ENCODE measurements at regions not wholly inside any gene's neighbourhood (a gene's known extent, or its start where the extent isn't known, plus 50 kb on each side); places are given as distances from the start of the nearest gene placed in this dataset.

DNA sequence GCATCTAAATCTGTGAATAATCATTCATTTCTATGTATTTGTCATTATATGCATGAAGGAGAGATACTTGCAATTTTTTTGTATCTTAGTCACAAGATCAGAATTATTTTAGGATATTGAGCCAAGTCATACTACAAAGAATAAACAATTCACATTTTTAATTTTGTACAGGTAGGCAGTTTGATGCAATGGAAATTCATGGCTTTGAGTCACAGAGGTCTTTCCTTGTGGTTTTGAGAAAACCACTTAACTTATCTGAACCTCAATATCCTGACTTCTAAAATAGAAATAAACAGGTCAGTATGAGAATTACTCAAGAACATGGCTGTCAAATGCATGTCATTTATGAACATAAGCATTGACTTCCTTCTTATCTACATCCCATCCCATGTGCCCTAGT lies 221.4 kb upstream of the SLC10A2 start:
- DNase-seq (ENCODE audit: low read depth in 2 of 2) = no peak

DNA sequence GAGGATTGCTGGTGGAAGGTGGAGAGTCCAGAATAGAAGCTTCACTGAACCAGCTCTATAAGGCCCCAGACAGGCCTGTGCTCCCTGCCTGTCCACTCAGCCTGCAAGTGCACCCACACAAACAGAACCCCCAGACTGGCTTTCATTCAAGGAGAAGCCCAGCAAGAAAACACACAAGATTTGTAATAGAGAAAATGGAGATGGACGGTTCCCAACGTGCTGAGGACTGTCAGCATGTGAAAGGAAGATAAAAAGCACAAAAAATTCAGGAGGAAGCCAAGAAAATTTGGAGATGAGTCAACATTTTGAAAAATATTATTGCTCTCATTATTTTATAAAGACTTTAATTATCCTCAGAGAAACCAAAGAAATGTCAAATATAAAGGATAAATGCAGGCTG lies 218.2 kb upstream of the SLC10A2 start:
- DNase-seq (ENCODE audit: low read depth in 2 of 2) = no peak

DNA sequence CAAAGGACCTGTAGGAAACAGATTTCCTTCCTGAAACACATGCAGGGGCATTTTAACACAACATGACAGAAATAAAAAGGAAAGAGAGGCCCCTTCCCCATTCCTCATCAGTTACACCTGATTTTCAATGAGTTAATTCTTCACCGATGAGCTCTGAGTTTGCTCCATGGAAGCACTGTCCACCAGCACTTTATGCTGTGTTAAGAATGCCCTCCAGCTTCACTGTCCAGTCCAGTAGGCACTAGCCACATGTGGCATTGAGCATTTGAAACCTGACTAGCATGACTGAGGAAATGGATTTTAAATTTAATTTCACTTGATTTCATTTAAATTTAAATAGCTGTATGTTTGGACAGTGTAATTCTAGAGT lies 217.2 kb upstream of the SLC10A2 start:
- no peak for DNase-seq (ENCODE audit: low read depth in 2 of 2)

DNA sequence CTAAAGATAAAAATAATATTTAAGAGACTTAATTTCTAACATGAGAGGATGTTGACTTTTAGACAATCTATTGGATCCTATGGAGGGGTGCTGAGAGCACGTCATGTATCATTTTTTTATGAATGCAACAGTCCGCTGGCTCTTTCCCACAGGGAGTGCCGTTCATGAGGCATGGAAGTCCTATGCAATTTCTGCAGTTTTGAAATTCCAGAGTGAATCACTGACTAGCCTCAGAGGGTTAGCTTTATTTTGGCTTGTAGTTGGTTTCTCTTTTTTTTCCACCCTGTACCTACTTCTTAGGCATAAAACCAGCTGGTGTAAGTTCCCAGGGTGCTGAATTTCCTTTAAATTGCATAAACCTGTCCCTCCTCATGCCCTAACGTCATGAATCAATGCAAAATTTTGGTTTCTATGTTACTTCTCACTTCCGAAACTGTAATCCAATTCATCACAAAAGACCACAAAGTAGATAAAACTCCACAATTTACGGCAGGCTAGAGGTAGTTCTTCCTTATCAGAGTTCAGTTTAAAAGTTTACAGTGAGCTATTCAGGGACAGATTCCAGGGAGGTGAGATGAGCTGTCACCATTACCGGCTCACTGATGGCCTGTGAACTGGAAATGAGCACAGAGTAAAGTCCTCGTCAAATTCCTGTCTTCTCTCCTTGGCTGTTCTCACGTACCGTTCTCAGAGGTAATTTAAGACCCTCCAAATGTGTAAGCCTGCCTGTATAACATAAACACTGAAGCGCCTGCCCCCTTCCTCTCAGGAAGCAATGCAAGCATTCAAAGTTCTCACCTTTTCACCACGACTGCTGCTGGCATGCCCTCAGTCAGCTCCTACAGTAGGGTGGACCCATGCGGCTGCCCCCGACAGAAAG lies 216.6 kb upstream of the SLC10A2 start:
- no peak for DNase-seq (ENCODE audit: low read depth in 2 of 2)

DNA sequence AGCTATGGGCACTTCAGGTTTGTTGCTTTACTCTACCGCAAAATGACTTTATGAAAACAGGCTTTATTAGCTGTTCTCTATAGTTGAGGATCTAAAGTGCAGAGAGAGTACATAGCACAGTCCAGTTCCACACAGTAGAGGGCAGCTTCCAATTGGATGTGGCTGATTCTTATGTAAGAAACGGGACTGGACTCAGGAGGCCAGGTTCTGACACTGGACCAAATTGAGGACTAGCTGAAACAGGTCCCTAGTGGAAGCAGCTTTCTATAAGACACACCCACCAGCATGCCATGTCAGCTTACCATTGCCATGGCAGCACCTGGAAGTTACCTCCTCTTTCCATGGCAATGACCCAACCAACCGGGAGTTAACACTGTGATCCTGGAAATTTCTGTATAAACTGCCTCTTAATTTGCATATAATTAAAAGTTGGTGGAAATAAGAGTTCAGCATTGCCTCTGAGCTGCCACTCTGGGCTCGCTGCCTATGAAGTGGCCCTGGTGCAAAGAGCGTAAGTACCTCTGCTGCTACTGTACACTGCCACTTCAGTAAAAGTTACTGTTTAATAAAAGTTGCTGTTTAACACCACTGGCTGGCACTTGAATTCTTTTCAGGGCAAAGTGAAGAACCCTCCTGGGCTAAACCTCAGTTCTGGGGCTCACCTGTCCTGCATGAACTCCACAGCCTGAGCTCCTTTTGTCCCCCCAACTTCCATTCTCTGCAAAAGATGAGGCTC lies 211.9 kb upstream of the SLC10A2 start:
- no peak for DNase-seq (ENCODE audit: low read depth in 2 of 2)

DNA sequence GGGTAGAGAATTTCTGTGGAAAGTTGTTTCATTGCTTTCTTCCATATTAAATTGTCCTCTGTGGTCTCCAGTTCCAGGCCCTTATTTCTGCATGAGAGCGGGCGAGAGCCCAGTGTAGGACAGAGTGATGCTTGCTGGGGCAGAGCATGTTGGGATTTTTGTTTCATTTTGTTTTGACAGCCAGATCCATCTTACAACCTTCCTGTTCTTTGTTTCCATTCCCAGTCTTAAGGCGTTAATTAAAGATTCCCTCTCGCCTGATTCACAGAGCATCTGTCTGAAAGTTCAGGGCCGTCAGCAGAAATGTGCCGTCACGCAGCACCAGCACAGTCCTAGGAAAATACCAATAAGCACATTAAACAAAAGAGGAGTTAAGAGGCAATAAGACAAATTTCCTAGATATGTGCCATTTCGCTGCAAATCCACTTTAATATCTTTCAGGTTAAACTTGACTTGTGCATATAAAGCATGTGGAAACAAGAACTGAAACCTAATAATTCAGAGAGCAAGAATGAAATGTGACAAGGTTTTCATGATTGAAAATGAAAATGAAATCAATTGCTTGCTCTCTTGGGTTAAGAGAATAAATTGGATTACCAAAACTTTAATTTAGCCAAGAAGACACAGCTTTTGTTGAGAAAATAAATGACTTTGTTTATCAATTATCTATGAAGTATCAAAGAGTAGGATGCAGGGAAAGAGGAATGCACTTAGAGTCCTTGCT lies 210.7 kb upstream of the SLC10A2 start:
- DNase-seq (ENCODE audit: low read depth in 2 of 2) = no peak

DNA sequence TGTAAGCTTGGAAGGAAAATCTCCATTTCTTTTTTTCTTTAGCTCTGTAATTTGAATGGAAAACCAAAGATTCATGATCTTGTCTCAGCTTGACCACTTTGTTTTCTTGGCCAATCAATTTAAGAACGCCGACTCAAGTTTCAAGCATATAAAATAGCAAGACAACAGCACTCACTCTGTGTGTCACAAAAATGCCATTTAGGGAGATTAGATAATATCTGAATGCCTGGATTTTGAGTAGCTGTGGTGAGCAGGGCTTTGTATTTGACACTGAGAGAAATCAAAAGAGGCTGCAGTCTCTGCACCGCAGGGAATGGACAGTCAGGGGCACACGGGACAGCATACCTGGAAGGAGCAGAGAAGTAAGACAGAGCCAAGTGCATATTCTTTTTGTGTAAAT lies 209.5 kb upstream of the SLC10A2 start:
- DNase-seq (ENCODE audit: low read depth in 2 of 2) = no peak

DNA sequence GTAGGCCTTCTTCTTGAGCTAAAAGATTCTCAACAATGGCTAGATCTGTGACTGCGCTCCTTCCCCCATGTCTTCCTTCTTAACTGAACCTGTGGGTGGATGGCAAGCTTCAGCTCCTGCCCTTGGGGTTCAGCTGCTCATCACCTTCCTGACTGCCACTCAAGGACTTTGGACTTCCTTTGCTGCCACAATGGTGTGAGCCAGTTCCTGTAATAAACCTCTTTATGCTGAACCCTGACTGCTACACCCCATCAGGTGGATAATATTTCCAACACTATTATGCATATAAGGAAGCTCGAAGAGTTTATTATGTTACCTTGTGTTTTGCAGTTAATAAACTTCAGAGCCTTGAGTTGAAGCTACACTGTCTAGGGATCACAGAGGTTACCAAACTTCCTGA lies 208.9 kb upstream of the SLC10A2 start:
- DNase-seq (ENCODE audit: low read depth in 2 of 2) = no peak

DNA sequence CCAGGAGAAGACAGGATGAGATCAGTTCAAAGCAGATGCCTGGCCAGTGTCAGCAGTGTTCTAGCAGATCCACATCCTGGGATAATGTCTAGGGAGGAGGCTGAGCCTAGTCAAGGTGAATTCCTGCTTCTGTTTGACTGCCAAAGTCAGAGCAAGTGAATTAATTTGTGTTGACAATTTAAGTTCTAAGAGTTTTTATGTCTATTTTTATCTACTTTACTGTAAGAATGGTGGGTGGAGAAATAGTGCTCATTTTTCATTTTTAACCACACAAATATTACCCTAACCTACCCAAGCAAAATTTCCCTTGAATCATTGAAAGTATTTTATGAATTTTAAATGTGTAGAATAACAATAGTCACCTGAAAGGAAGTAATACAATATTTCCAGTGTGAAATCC lies 207.6 kb upstream of the SLC10A2 start:
- no peak for DNase-seq (ENCODE audit: low read depth in 2 of 2)

DNA sequence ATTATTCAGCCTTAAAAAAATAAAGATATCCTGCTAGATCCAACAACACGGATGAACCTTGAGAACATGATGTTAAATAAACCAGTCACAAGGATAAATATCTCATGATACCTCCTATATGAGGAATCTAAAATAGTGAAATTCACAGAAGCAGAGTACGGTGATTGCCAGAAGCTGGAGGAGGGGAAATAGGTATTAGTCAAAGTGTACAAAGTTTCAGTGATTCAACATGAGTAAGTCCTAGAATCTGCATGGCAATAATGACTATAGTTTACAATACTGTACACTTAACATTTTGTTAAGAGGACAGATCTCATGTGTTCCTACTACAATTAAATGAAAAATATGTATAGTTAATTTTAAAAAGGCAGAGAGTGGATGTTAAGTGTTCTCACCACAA lies 206.6 kb upstream of the SLC10A2 start:
- DNase-seq (ENCODE audit: low read depth in 2 of 2) = no peak

DNA sequence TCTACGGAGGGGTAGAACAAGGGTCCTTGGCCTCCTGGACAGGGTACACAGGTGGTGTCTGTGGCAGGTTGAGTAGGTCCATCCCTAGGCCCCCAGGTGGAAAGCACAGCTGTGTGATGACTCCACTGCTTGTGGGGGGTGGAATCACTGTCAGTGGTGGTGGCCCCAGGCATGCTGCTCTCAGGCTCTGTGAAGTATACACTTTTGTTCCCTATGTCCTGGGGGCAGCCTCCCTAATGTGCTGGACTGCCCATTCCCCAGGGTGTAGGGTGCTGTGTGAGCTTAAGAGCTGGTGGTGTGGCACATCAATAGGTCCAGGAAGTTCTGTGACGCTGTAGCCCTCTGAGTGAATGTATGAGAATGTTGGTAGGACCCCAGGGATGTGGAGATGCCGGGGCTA lies 197.2 kb upstream of the SLC10A2 start:
- DNase-seq (ENCODE audit: low read depth in 2 of 2) = no peak

DNA sequence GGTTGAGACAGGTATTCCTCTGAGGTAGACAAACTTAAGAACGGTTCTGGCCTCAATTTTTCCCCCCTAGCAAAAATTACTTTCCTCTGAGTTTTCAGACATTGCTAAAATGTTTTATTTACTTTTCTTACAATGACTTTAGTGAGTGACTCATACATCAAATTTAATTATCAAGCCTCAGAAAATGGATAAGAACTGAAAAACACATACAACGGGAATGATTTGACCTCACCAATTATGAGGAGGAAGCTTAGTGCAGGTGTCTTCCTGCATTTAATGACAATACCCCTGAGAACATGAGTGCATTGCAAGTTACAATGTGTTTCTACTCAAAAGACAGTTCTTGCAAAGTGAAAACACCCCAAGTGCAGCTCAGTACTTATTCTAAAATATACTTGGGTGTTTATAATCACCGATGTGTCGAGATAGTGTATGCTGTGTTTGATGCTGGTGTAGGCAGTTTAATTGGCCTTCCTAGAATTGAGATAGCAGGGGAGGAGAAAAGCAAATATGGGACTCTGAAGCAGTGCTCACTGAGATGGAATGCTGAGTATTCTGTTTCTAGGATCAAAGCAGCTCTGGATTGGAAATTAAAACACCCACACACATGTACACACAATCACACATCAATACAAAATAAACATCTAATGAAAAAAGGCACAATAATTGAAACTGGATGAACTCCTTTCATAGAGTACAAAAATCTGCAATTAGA lies 189.5 kb upstream of the SLC10A2 start:
- DNase-seq (ENCODE audit: low read depth in 2 of 2) = no peak

DNA sequence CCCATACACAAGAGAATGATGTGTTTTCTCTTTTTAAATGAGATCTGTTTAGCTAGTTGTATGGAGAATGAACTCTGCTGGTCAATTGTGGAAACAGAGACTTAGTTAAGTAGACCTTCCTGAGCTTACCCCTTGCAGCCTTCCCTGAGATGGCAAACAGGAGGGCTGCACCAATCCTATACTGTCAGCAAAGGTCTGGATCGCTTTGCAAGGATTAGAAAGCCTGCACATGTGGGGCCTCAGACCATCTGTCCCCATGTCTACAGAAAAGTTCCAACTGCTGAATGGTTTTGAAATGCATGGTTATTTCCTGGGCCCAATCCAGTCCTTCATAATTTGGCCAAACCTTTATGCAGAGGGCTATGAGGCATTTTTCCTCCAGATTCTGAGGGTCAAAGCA lies 183.9 kb upstream of the SLC10A2 start:
- DNase-seq (ENCODE audit: low read depth in 2 of 2) = no peak

DNA sequence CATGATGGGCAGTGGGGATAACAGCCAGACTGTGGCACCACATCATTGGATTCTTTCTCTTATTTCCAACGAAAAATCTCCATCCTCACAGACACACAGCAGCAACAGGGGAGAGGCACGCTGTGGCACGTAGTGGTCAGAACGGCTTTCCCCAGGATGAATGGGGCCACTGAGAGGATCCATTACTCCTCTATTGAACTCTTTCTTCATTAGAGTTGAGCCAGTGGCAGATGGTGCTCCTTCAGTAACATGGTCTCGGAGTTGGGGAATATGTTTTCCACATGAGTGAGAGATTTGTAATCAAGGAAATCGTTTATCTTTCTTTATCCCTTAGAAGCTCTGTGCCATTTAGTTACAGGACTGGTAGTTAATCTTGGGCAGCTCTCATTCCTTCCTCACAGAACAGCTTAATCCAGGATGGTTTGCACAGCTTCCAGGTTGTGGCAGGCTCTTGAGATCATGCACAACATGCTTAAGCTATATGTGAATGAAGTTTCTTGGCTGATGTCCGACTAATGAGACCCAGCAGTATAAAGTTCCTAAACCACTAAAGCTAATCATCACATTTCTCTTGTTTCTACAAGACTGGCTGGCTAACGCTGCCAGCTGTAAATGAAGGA lies 180.5 kb upstream of the SLC10A2 start:
- no peak for DNase-seq (ENCODE audit: low read depth in 2 of 2)

DNA sequence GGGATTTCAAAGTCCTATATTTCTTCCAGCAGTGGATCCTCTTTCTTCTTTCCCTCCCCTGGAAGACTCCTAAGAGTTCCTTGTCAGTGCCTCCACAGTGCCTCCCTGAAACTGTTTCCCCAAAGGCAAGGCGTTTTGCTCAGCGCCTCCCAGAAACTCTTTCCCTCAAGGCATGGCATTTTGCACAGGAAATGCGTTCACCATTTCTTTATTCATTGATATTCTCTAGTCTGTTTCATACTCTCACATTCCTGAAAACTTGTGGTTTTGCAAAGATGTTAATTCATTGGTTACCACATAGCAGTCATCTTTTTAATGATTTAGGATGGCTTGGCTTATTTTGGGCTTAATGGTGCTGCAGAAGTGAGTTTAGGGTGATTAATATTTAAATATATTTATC lies 177.3 kb upstream of the SLC10A2 start:
- DNase-seq (ENCODE audit: low read depth in 2 of 2) = no peak

DNA sequence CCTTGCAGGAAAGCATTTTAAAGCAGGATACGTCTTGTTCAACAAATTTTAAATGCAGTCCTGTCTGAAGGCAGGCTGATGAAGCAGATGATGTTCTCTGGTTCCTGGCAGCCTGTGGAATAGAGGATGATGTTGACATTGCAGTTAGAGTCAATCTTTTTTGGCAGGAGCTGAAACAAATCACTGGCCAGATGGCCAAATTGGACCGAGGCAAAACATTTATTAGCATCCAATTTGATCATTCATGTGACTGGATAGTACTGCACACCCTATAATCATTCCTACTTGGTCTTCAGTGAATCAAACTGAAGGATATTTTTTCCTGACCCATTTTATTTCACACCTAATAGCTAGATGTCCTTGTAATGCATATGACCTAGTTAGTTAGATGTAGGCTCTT lies 172.2 kb upstream of the SLC10A2 start:
- DNase-seq (ENCODE audit: low read depth in 2 of 2) = no peak

DNA sequence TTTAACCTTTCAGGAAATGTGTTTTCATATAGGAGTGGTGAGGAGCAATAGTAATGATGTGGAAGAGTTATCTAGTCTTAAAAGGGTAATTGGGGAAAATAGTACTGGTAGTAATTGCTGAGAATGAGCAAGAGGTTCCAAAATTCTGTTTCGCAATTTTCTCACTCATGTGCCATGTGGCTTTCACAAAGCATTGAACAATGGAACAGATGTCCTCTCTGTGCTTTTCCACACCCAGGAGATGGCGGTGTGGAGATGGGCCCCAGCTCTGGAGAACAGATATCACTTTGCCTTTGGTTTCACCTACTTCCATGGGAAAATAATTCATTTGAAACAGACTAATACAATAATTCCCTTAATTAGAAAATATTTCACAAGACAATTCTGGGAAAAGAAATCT lies 170.0 kb upstream of the SLC10A2 start:
- DNase-seq (ENCODE audit: low read depth in 2 of 2) = no peak

DNA sequence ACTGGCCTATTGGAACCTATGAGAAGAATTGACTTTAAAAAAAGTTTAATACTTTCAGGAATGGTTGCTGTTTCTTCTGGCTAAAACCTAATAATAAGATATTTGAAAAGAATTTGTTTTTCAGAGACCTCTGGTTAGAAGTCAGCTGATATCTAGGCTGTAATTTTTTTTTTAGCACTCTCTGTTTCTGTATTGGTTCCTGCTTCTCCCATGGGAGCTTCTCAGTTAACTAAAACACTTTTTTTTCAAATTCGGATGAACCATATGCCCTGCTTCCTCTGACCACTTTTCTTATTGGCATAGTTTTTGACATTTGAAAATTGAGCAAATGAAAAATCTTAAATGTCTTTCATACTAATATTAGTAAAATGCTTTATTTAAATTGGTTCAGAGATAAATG lies 163.5 kb upstream of the SLC10A2 start:
- DNase-seq (ENCODE audit: low read depth in 2 of 2) = no peak

DNA sequence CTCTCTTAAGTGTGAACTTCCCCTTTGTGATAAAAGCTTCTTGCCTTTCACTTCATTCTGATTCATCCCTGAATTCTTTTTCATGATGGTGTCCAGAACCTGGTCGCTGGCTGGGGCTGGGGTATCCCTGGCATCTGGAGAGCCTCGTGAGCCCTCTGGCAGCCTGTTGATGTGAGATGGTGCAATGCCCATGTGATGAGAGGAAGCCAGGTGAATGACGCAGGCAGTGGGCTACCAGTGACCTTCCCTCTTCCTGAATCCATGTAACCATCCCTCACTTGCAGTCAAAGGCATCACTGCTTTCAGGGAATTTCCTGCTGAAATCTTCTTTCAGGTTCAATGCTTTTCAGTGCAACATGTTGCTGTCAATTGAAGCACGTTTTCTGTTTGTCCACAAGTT lies 158.6 kb upstream of the SLC10A2 start:
- DNase-seq (ENCODE audit: low read depth in 2 of 2) = no peak

DNA sequence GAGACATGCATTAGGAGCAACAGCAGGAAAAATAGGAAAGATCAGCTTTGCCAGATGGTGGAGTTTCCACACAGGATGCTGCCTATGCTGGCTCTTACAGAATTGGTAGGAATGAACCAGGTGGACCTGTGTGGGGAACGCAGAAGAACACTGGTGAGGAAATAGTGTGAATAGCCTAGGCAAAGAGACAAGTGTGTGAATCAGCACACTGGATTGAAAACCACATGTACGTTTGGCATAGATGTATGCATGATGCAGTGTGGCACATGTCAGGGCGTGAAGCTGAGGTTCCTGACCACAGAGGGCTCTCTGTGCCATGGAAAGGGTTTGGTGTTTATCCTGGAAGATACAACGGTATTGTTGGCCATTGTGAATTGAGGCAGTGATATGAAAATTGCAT lies 156.5 kb upstream of the SLC10A2 start:
- DNase-seq (ENCODE audit: low read depth in 2 of 2) = no peak

DNA sequence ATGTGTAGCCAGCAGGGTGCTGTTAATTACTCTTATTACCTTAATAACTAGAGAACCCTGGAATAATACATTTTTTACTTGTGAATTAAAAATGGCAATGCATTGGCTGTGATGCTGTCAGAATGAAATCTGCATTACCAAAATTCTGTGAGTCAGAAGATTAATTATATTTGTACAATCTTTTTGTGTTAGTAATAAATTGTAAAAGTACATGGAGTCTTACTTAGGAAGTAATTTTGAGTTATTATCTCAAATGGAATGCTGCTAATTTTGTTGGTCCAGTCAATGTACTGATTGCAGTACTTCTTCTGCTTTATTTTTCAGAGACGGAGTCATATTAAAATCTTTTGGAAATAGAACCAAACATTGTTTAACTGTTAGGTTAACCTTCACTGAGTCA lies 152.0 kb upstream of the SLC10A2 start:
- DNase-seq (ENCODE audit: low read depth in 2 of 2) = no peak

DNA sequence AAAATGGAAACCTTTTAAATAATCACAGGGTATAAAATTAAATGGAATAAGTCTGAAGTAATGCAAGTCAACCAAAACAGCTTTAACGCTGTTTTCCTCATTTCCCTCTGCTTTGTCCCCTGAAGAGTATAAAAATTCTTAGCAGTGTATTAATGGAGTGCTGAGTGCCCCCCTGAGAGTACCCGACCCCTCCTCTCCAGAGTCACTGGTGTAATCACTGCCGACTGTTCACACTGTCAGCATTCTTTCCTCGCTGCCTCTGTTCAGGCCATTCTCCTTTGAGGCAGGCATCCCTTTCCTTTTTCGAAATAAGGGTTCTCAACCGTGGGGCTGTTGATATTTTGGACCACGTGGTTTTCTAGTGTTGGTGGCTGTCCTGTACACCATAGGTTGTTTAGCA lies 146.9 kb upstream of the SLC10A2 start:
- DNase-seq (ENCODE audit: low read depth in 2 of 2) = no peak
